HG03432 (cell line): ENCODE measurements at regions not wholly inside any gene's neighbourhood (a gene's known extent, or its start where the extent isn't known, plus 50 kb on each side); places are given as distances from the start of the nearest gene placed in this dataset.

Source experiments
- ATAC-seq: cut with Tn5 transposase; IDR thresholded peaks from one replicate; pipeline ENCODE4 v1.9.1; 2021; ENCODE audit warnings: mild to moderate bottlenecking, moderate library complexity; ENCODE audit not compliant: unreplicated experiment

DNA sequence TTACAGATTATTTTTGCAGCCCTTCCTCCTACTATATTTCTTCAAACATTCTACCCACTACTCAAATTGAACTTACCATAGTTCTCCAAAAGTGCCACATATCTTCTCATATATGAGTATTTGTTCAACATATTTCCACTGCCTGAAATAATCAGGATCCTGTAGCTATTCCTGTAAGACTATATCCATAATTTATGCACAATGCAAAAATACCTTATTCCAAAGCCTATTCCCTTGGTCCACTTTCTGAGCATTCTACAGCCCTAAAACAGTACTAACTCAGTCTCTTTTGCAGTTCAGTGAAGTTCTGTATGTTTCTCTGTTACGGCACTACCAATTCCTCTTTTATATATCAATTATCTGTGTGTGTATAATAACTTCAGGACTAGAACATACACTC is 1283.7 kb upstream of the ADGRL2 start:
- ATAC-seq = no peak

DNA sequence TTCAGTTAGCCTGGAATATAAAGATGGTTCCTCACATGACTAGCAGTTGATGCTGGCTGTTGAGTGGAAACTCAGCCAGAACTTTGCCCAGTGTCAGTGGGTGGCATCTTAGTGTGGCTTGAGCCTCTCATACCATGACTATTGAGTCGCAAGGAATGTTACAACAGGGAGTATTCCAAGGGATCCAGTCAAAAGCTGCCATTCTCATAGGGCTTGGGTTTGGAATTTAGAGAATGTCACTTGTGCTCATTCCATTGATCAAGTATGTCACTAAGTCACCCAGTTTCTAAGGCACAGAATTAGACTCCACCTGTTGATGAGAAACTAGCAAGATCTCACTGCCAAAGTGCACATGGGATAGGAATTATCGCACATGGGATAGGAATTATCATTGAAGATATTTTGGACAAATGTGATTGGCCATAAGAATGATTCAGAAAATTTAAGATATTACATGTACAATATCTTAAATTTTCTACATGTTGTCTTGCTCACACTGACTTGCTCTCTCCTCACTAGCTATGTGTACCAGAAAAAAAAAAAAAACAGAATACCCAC is 1290.7 kb upstream of the ADGRL2 start:
- no peak for ATAC-seq

DNA sequence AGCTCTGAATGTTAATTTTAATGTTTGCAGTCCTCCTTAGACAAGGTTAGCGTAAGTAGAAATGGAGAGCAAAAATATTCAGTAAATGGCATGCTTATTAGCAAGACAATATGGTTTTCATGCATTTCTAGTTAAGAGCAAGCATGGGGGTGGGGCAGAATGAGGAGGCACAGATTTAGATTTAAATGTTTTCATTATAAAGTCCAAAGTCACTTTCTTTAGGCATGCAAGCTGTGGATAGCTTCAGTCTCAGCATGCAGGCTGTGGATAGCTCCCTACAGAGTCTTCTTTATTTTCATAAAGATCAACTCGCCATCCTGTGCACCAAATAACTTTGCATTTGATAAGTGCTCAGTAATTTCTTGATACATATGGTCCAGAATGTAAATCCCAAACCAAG is 1294.5 kb upstream of the ADGRL2 start:
- no peak for ATAC-seq

DNA sequence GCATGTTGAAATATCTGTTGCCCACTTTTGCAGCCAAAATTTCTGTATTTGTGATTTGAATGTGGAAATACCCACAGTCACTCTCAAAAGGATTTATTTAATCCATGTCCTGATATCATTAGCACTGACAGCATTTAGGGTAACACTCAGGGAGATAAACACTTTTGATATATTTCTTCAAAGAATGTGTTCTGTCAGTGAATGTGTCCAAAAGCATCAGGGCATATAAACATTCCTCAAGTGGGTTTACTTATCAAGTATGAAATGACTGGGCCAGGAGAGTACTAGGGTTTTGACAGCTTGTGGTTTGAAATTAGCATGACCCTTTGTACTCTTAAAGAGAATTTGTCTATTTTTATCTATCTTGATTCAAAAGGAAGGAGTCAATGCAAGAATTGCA is 1302.1 kb upstream of the ADGRL2 start:
- no peak for ATAC-seq

DNA sequence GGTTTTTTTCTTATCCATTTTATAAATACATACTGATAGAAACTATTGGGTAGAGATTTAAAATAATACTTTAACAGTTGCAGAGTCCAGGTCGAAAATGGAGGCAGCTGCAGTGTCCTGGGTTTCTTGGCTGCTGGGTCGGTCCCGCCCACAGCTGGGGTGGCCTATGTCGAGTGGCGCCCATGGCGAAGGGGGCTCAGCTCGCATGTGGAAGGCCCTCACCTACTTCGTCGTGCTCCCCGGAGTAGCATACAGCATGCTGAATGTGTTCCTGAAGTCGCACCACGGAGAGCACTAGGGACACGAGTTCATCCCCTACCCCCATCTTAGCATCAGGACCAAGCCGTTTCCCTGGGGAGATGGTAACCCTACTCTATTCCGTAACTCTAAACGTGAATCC is 1304.9 kb upstream of the ADGRL2 start:
- ATAC-seq = no peak

DNA sequence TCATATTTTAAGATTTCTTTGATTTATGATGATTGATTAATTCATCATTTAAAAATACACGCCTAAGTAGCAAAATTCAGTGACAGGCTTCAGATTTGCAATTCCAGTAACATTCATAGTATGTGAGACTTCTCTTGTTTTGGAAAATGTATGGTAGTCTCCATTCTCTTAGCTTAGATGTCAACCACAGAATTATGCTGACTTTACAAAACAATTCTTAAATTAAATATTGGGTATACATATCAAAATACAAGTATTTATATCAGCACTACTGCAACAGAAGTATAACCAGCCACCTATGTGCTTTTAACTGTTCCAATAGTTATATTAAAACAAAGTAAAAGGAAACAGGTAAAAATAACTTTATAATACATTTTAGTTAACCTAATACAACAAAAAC is 1328.6 kb upstream of the ADGRL2 start:
- no peak for ATAC-seq

DNA sequence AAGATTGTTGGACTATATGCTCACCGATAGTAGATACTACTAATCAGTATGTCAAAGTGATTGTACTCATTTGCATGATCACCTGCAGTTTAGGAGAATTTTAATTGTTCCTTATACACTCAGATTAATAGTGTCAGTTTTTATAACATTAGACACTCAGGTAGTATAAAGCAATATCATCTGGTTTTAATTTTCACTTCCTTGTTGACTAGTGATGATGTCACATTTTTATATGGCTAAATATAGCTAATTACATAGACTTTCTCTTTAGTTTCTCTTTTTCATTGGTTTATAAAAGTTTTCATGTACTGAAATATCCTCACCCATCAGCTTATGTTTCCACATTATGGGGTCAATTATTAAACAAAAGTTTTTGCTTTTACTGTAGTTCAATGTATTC is 1332.4 kb upstream of the ADGRL2 start:
- ATAC-seq = no peak

DNA sequence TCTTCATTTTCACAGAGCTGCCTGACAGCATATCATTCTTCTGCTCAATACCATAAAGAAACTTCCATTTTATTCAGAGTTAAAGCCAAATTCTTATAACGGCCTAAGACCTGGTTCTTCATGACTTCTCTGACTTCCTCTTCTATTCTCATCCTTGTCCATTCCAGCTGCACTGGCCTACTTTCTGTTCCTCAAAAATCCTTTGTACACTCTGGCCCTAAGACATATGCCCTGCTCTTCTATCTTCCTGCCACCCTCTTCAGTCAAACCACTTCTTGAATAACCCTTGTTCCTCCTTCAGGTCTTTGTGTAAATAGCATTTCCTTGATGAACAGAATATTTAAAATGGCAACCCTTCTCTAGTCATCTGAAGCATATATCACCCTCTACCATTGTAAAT is 1338.7 kb upstream of the ADGRL2 start:
- no peak for ATAC-seq

DNA sequence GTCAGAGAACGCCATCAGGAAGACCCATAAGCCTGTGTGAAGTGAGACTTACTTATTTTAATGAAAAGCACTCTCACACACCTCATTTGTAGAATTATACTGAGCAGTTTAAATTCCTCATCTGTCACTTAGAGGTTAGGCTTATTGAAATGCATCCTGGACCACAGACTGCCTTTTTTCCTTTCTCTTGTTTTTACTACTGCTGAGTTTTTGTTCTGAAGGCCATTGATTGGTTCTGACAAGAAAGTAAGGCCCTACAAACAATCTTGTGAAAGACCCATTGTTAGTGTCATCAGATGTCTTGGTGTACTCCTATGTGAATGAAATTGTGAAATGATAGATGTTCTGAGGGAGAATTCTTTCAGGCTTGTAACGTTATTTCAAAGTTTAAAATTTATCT is 1343.3 kb upstream of the ADGRL2 start:
- ATAC-seq = no peak

DNA sequence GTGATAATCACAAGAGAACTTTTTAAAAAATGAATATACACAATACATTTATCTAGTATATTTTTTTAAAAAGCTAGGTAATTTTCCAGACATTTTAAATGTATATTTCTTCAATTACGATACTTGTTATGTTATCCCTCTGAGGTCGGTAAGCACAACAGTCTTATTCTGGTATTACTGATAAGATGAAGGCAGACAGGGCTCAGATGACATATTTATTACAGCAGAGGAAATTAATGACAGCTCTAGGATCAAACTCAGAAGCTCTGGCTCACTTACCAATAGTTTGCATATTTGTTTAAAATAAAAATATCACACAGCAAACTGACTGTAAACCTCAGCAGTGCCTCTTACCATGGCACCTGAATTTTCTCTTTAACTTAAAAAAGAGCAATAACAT is 1347.0 kb upstream of the ADGRL2 start:
- no peak for ATAC-seq

DNA sequence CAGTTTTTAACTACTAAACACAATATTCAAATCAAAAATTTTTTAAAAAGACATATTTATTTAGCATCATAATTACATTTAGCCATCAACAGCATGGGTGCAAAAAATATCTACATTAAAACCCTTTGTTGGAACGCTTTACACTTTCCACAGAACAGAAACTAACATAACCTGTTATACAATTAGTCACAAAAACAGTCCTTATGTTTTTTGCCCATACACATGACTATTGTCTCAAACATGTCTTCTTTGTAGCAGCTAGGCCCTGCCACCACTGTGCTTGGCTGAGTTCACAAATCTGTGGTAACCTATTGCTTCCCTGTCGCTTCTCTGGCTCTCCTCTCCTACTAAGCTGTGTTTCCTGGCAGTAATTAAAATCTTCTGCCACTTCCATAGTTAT is 1350.0 kb upstream of the ADGRL2 start:
- no peak for ATAC-seq

DNA sequence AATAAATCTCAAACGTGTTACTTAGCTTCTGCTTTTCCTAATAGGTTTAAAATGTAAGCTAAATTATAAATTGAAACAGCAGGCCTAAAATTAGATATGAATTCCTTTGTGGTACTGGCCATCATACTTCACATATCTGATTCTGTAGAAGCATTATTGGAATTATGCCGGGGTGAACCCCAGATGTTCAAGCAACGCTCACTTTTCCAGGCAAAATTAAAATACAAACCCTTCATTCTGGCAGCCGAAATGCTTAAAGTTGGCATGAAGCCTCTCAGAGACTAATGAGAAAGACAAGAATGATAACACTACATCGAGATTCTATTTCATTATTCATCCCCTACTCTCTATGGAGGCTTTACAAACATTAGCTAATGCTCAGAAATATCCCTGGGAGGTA is 1352.7 kb upstream of the ADGRL2 start:
- ATAC-seq = no peak

DNA sequence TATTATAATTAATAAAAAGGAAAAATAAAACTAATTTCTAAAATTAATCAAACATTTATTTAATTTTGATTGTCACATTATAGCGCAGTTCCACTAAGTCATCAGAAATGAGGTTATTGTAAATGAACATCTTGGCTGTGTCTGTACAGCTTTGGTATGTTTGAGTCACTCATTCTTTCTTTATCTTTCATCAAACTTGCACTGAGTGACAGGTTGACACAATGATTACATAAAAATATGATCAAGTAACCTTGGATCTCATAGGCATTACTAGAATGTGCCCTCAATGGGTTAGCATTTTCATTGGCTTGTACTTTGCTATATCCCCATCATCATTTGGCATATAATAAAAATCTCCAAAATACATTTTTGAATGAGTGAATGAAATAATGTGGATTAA is 1353.2 kb upstream of the ADGRL2 start:
- no peak for ATAC-seq

DNA sequence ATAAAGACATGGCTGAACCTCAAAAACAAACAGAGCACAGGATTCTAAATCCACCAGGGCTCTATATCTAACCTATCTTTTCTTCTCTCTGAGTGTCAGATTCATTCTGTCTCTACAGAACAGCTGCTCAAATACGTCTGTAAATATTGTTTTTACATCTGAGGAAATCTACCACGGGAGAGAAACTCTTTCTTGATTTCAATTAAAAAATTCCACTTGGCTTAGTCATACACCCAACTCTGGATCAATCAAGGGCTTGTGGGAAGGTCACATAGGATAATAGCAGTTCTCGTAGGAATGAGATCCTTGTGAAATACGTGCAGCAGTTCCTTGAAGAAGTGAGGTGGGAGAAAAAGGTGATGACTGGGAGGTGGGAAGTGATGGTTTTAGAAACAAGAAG is 1355.7 kb upstream of the ADGRL2 start:
- ATAC-seq = no peak

DNA sequence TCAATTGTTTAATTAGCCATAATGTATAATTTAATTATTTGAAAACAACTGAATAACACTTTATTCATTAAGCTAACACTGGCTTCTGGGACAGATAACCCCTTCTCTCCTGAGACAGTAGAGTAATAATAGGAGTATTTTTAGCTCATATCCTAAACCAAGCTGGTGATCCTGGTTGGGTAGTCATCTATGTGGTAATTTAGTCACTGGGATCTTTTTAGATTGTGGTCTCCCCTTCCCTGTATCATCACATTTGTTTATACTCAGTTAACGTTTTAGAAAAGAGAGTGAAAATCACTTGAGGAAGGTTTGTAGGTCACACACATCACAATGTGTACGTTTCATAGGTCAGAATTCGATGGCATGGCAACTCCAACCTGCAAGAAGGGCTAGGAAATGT is 1356.6 kb upstream of the ADGRL2 start:
- no peak for ATAC-seq

DNA sequence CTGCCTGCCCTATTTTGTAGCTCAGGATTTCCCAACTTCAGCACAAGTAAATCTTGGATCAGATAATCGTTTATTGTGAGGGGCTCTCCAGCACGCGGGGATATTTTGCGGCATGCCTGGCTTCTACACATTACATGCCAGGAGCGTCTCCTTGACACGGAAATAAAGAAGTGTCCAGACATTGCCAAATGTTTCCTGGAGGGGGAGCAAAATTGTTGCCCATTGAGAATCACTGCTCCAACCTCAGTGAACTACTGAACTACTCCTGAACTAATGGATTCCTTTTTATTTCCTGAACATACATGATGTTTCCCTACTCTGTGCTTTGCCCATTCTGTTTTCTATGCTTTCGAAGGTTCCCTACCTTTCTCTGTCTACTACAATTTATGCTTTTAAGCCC is 1359.1 kb upstream of the ADGRL2 start:
- no peak for ATAC-seq

DNA sequence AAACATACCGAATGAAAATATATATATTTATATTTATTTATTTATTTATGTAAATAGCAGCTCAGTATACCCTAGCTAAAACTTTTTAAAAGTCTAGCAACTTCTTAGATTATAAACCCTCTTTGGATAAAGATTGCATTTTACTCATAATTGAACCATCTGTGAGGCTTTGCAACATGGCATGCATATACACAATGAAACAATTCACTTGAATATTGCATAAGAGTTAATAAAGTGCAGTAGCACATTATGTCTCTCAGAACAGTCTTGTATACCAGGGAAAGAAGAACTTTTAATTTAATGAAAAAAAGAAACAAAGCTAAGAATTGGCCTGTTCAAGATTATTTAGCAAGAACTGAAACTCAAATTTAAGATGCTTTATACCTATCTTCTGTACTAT is 1363.9 kb upstream of the ADGRL2 start:
- ATAC-seq = no peak

DNA sequence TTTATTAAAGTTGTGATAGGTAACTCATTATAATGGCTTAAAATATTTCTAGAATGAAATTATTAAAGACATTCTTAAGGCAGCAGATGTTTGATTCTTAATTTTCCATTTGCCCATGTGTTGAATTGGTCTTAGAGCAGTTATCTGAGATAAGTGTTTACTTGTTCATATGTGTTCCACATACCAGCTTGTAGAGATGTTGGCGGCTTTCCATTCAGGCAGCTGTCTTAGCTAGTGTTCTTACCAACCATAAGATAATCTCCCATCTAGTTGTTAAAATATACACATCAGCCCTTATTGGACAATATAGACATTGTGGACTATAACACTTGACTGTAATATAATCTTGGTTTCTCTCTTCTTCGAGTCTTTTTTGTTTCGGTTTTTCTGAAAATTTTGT is 1372.9 kb upstream of the ADGRL2 start:
- ATAC-seq = no peak

DNA sequence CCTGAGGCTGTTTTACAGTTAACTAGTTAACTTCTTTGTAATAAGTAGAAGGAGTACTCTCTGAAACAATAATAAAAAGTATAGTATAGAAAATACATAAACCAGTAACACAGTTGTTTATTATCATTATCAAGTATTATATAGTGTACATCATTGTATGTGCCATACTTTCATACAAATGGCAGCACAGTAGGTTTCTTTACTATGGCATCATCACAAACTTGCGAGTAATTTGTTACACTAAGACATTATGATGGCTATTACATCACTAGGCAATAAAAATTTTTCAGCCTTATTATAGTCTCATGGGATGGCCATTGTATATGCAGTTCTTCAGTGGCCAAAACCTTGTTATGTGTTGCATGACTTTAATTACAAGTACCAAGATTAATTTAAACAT is 1376.5 kb upstream of the ADGRL2 start:
- no peak for ATAC-seq

DNA sequence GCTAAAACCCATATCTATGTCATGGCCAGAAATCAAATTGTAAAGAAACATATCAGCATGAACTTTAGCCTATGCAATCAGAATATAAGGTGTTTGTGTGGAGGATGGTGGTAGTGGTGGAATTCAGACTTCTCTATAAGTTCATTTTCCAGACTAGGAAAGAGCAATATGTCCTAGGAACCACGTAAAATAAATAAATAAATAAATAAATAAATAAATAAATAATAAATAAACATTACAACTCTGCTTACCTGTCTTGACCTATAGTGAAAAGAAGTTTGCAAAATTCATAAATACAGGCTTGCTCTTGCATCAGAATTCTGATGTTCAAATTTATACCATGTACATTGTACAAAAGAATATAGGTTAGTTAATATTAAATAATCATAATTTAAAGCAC is 1382.6 kb upstream of the ADGRL2 start:
- no peak for ATAC-seq

DNA sequence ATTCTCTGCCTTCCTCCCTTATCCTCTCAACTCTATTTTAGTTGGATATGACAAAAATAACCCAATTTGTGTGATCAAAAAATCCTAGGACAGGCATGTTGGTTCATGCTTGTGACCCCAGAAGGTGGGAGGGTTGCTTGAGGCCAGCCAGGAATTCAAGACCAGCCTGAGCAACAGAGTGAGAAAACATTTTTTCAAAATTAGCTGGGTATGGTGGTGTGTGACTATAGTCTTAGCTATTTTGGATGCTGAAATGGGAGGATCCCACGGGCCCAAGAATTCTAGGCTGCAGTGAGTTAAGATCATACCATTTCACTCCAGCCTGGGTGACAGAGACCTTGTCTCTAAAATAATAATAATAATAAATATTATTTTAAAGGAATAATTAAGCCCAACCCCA is 1383.1 kb upstream of the ADGRL2 start:
- no peak for ATAC-seq

DNA sequence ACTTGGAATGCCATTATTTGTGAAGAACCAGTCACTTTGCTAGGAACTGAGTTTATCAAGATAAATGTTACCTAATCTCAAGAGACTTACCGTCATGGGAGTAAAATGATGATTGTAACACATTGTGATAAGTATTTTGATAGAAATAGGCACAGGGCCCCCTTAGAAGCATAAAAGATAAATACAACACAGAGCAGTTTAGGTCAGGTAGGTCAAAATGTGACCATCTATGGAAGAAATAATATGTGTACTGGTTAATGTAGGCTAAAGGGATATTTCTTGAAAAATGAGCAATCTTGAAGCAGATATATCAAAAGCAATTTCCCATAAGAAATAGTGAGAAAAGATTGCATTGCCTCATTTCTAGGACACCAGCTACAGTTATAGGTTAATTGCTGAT is 1386.8 kb upstream of the ADGRL2 start:
- ATAC-seq = no peak

DNA sequence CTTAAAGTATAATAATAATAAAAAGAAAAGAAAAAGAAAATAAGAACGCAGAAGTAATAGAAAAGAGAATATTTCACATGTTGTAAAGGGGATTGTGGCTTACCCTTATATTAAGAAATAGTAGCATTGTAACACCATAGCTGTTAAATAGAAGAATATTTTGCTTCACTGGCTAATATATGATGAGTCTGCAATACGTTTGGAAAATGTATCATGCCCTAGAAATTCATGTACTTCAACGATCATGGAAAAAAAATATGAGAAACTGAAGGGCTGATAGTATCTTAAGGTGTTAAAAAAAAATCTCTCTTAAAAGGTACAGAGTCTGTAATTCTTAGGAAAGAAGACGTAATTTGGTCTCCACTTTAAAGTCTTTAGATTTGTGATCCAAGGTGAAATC is 1390.5 kb upstream of the ADGRL2 start:
- no peak for ATAC-seq

DNA sequence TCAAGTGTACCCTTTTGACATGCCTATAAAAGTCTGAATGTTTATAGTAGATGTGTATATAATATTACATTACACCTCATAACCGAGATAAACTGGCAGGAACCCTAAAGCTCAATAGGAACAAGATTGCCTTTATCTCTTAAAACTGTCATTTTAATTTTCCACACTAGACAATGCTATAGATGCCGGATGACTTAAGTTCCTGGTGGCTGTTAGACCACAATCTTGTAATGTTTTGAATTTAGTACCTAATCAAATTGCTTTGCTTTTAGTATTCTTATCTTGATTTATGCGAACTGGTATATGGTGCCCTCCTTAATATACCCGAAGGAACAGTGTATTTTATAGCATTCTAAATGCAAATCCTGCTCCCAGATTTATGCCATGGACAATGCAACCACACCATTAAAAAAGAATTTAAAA is 1397.0 kb upstream of the ADGRL4 start:
- no peak for ATAC-seq
